KG1 (cell line): ENCODE measurements at regions not wholly inside any gene's neighbourhood (a gene's known extent, or its start where the extent isn't known, plus 50 kb on each side); places are given as distances from the start of the nearest gene placed in this dataset.
"Not testable (repeated sequence)": the region's sequence is repeated elsewhere in the genome, so short reads cannot be mapped to it uniquely, and the experiment has no call there.

Experiments used
- DNase-seq: peaks from one replicate; lab custom pipeline; 2025; lab: John Stamatoyannopoulos, UW

DNA sequence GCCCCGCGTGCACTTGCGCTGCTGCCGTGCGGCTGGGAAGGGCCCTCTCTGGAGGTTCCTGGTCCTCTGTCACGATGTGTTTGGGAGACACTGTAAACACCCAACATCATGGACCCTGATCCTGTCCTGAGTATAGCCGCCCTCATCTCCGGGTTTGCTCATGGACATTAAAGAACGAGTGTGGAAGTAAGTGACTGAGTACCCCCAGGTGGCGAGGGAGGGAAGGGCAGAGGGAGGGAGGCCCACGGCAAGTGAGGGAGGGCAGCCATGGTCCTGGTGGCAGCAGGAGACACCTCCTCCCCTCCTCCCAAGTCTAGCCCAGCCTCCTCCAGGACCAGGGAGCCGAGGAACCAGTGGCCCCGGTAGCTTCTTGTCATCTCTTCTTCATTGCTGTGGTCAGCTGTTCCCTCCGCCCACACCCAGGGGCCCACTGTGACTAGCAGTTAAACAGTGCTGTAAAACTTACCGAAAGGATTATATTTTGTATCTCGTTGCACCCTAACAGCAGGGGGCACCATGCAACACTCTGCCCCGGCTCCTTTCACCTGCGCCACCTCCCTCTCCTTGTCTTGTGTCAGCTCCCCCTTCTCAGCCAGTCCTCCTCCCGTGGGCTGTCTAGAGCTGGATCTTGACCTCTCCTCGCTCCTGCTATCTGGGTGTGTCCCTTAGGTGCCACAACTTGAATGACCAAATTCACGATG lies 566.5 kb upstream of the B3GAT1 start:
- DNase-seq: no peak

DNA sequence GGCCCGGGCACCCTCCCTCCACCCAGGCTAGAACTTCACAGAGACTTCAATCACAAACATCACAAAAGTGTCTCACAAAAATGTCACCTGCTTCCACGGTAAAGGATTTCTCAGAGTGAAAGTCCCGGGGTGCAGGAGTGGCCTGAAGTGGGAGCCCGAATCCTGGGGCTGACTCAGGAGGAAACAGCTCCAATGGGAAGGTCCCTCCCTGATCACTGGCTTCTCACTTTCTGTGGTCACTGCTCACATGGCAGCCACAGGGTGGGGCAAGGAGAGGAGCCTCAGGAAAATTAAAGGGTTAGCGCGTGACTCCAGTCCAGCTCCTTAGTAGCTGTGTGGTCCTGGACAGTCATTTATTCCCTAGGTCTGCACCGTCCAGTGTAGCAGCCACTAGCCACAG lies 564.5 kb upstream of the B3GAT1 start:
- DNase-seq: no peak

GRCh38 chr11:134975866-134976376 lies 563.9 kb upstream of the B3GAT1 start:
- DNase-seq: no peak

GRCh38 chr11:134973801-134974200 lies 561.8 kb upstream of the B3GAT1 start:
- DNase-seq: no peak

DNA sequence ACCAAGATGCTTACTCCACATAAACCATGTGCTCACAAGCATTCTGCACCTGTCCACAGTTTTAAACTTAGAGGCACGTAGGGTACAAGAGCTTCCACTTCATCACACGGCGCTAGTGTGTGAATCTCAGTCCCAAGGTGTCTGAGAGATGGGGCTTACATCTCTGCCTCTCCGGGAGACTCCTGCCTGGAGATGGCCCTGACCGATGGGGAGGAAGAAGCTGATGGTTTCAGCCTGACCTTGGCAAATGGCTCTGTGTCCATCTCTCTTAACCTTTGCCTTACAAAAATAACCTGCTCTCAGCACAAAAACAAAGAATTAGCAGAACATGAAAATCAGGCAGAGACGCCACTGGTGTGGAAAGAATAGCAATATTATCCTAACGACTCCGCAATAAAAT lies 559.3 kb upstream of the B3GAT1 start:
- no peak for DNase-seq

- DNase-seq: no peak
These were observed 555.7 kb upstream of the B3GAT1 start for GRCh38 chr11:134967746-134968145.

DNA sequence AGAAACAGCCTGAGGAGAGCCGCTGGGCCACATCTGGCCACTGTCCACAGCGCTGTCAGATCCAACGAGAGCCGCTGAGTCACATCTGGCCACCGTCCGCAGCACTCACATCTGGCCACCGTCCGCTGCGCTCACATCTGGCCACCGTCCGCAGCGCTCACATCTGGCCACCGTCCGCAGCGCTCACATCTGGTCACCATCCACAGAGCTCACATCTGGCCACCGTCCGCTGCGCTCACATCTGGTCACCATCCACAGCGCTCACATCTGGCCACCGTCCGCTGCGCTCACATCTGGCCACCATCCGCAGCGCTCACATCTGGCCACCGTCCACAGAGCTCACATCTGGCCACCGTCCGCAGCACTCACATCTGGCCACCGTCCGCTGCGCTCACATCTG lies 549.3 kb upstream of the B3GAT1 start:
- not testable (repeated sequence) for DNase-seq

DNA sequence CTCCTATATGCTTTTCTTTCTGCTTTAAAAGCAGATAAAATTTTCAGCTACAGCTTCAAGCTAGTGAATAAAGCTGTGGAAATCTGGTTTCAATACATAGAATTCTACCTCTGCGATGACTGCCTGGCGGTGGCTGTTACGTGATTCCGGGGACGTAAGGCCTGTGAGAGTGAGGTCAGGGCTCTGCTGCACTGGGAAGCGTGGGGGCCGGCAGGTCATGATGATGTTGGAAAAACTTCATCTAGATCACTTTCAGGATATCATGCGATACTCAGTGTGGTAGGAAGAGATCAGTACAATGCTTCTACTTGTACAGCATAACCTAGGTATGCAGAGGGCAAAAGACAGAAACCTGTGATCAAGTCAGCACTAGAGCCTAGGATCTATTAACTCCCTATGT lies 546.8 kb upstream of the B3GAT1 start:
- no peak for DNase-seq

DNA sequence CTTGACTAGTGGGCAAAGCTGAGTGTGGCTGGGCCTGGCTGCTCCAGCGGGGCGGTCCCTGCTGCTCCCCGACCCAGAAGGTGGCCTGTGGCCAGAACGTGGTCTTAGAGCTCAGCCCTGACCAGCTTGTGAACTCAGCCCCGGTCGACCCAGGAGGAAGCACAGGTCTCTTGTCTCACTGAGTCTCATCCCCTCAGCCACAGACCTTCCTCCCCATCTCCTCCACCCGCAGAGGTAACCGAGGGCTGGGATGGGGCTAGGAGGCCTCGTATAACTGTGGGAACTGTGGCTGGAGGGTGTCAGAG lies 546.2 kb upstream of the B3GAT1 start:
- no peak for DNase-seq

GRCh38 chr11:134957540-134958335 lies 545.7 kb upstream of the B3GAT1 start:
- DNase-seq: no peak

- DNase-seq: no peak
These were observed 544.6 kb upstream of the B3GAT1 start for GRCh38 chr11:134956450-134957210.

- not testable (repeated sequence) for DNase-seq
These were observed 543.9 kb upstream of the B3GAT1 start for GRCh38 chr11:134955970-134956369.

DNA sequence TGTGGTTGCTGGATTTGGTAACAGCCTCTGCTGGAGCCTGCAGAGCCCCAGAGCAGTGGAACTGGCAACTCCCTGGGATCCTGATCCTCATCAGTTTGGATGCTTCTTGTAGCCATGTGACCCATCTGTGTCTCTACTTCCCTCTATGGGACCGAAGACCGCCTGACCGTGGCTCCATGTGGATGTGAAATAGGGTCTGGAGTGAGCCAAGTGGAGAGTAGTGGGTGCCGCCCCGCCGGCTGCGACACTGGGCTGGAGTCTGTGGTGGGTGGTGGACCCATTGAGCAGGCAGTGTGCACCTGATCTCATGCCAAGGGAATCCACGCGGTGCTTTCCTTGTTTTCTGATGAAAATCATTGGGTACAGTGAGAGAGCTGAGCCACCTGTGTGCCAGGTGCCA lies 543.2 kb upstream of the B3GAT1 start:
- DNase-seq: no peak

DNA sequence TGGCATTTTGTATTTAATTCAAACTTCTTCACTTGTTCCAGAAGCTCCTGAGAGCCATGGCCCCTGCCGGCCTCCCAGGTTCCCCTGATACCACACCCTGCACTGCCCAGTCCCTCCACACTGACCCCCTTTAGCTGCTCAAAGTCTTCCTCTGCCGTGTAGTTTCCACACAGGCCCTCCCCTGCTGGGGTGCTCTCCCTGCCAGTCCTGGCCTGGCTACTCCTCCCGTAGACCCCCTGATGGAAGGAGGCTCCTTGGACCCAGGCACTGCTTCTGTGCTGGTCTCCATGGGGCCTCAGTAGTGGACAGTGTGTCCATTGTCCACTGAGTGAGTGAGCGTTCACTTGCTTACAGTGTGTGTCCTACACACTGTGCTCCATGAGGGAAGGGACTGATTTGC lies 542.4 kb upstream of the B3GAT1 start:
- not testable (repeated sequence) for DNase-seq

- not testable (repeated sequence) for DNase-seq
These were observed 541.5 kb upstream of the B3GAT1 start for GRCh38 chr11:134953417-134953970.

GRCh38 chr11:134951305-134951700 lies 539.3 kb upstream of the B3GAT1 start:
- no peak for DNase-seq

DNA sequence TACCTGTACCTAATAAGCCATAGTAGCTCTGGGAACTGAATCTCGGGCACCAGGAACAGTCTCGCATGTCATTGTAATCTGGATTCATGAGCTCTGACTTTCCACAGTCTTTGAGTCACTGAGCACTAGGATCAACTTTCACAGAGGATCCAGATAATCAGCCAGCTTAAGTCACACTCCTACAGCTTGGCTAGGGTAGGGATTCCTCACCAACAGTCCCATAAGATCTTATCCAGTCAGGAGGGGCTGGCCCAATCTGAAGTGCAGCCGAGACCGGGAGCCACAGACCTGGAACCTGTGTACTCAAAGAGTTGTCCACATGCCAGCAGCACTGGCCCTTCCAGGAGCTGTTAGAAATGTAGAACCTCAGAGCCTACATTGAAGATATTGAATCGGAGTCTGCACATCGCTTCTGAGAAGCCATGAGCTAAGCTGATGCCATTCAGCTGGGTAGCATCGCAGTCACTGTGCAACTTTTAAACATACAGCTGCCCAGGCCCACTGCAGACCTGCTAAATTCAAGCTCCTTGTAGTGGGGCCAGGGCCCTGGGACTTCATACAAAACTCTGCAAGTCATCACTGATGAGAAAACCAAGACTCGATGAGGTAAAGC lies 538.8 kb upstream of the B3GAT1 start:
- DNase-seq: no peak

- no peak for DNase-seq
These were observed 537.4 kb upstream of the B3GAT1 start for GRCh38 chr11:134949121-134950090.

DNA sequence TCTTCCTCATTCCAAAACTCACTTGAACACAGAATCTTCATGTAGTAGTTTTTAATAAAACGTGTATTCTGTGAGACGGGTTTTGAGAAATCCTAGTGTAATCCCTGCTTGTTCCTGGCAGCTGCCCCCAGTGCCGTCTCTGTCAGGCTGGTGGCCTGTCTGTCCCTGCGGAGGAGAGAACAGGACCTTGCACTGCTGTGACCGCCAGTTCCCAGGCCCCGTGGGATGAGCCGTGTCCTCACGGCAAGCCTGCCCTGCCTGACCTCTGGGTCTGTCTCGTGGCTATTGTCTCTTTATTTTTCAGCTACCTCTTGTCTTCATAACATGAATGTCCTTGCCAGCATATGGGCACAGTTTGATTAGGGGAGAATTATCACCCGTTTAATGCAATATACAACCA lies 535.5 kb upstream of the B3GAT1 start:
- no peak for DNase-seq

- DNase-seq: no peak
These were observed 534.0 kb upstream of the B3GAT1 start for GRCh38 chr11:134945993-134946392.

GRCh38 chr11:134944986-134945385 lies 532.9 kb upstream of the B3GAT1 start:
- DNase-seq: no peak
